Caco-2 (cell line): ENCODE measurements at regions not wholly inside any gene's neighbourhood (a gene's known extent, or its start where the extent isn't known, plus 50 kb on each side); places are given as distances from the start of the nearest gene placed in this dataset.

Experiments
- BruUV-seq: library from RNA; stranded (reverse); fragments of 400-500 nt; replicated peaks from 2 replicates; lab custom pipeline; 2021; lab: Mats Ljungman, UMichigan
- CTCF ChIA-PET: fragments of 300-600 bp; sonication (Branson Sonifier 250); formaldehyde crosslinking; loops from one replicate; lab custom pipeline; 2022; ENCODE audit warnings: antibody characterized with exemption; lab: Charles Lee
- POLR2A ChIA-PET: fragments of 300-600 bp; sonication (Branson Sonifier 250); formaldehyde crosslinking; loops from one replicate; lab custom pipeline; 2022; ENCODE audit warnings: antibody characterized with exemption; lab: Charles Lee
- DNase-seq, 2 experiments: peaks; one replicate each; pipeline versions ENCODE4 v3.0.0 to v3.0.0-alpha.2; 2020 to 2022
- H3K27me3 ChIP-seq: replicated peaks from 2 replicates; pipeline ENCODE4 v1.6.0; 2011; ENCODE audit warnings: low read length; ENCODE audit not compliant: control insufficient read depth, insufficient read depth
- H3K36me3 ChIP-seq: 2 replicates; pipeline ENCODE4 v1.5.1; 2011; ENCODE audit warnings: low read length; ENCODE audit not compliant: control insufficient read depth, insufficient read depth
- H3K4me1 ChIP-seq: fragments of 250-450 bp; sonication (Bioruptor Pico); 2 replicates; pipeline ENCODE4 v1.5.1; 2020; ENCODE audit warnings: mild to moderate bottlenecking
- H3K4me3 ChIP-seq: 2 replicates; pipeline ENCODE4 v1.5.1; 2011; ENCODE audit warnings: low read depth, mild to moderate bottlenecking, control low read depth, low read length
- H3K9me3 ChIP-seq: fragments of 250-450 bp; sonication (Bioruptor Pico); 2 replicates; pipeline ENCODE4 v1.5.1; 2020; ENCODE audit warnings: mild to moderate bottlenecking, moderate library complexity
- H3K27ac Mint-ChIP-seq: one replicate; pipeline ENCODE4 v1.8.0; 2022; ENCODE audit warnings: mixed read lengths; ENCODE audit not compliant: unreplicated experiment
- H3K27me3 Mint-ChIP-seq: one replicate; pipeline ENCODE4 v1.8.0; 2022; ENCODE audit warnings: mixed read lengths; ENCODE audit not compliant: insufficient read depth, unreplicated experiment
- H3K36me3 Mint-ChIP-seq: one replicate; pipeline ENCODE4 v1.8.0; 2022; ENCODE audit warnings: mild to moderate bottlenecking, mixed read lengths; ENCODE audit not compliant: insufficient read depth, unreplicated experiment
- H3K4me1 Mint-ChIP-seq: one replicate; pipeline ENCODE4 v1.8.0; 2022; ENCODE audit warnings: low read depth, mixed read lengths; ENCODE audit not compliant: unreplicated experiment
- H3K4me3 Mint-ChIP-seq: one replicate; pipeline ENCODE4 v1.8.0; 2022; ENCODE audit warnings: mild to moderate bottlenecking, moderate library complexity, mixed read lengths; ENCODE audit not compliant: unreplicated experiment
- H3K9me3 Mint-ChIP-seq: one replicate; pipeline ENCODE4 v1.8.0; 2022; ENCODE audit warnings: mixed read lengths; ENCODE audit not compliant: unreplicated experiment
- CTCF ChIP-seq, 2 experiments: fragments of 200-600 bp in 1 of 2; IDR thresholded peaks; 1 replicate in 1 of 2; 2 replicates in 1 of 2; pipeline versions ENCODE4 v1.5.1 to v1.8.0; 2011 to 2022; ENCODE audit warnings: antibody characterized with exemption in 1 of 2, control low read depth in 1 of 2, inconsistent platforms in 1 of 2, low read depth in 1 of 2, low read length in 1 of 2, mild to moderate bottlenecking in 1 of 2, moderate library complexity in 1 of 2; ENCODE audit not compliant: insufficient read depth in 1 of 2, severe bottlenecking in 1 of 2, unreplicated experiment in 1 of 2
- intact Hi-C: fragments of 100-400 bp; cut with micrococcal nuclease; formaldehyde crosslinking; loops from one replicate; pipeline ENCODE4 v1.10.0; 2022; ENCODE audit not compliant: unreplicated experiment

GRCh38 chr2:153047220-153047619, 328.8 kb downstream of the ARL6IP6 start:
- ChIA-PET CTCF (no interaction called here), POLR2A (no interaction called here)
- intact Hi-C loops = no loop called here
- DNase-seq = no peak
- Histone ChIP-seq H3K27me3 (no peaks in the 10 kb centered on the region), H3K36me3 (no peaks in the 10 kb centered on the region), H3K4me3 (no peak overlapping the region), H3K9me3 (no peaks in the 10 kb centered on the region), H3K4me1 (no peaks in the 10 kb centered on the region)
- no peaks in the 10 kb centered on the region for H3K36me3 Mint-ChIP-seq
- no TSS peak for BruUV-seq
- no peaks in the 10 kb centered on the region for H3K9me3 Mint-ChIP-seq
- no peak overlapping the region for H3K27ac Mint-ChIP-seq
- no peaks in the 10 kb centered on the region for H3K4me1 Mint-ChIP-seq
- H3K27me3 Mint-ChIP-seq = peaks cover 9% of the 10 kb centered on the region
- H3K4me3 Mint-ChIP-seq = no peak overlapping the region
- no peak for TF ChIP-seq CTCF (IDR thresholded peaks at IDR 0.05; ENCODE audit: insufficient read depth in 1 of 2, low read depth in 1 of 2, low read length in 1 of 2, severe bottlenecking in 1 of 2, unreplicated experiment in 1 of 2)

- peaks cover 3% of the 10 kb centered on the region for H3K27me3 Mint-ChIP-seq
- no peak for TF ChIP-seq CTCF (IDR thresholded peaks at IDR 0.05; ENCODE audit: insufficient read depth in 1 of 2, low read depth in 1 of 2, low read length in 1 of 2, severe bottlenecking in 1 of 2, unreplicated experiment in 1 of 2)
- no TSS peak for BruUV-seq
Observed at GRCh38 chr2:153043385-153043784, 325.0 kb downstream of the ARL6IP6 start.

GRCh38 chr2:153028626-153029025, 310.2 kb downstream of the ARL6IP6 start:
- Mint-ChIP-seq H3K9me3 (no peaks in the 10 kb centered on the region), H3K36me3 (no peaks in the 10 kb centered on the region), H3K4me1 (no peaks in the 10 kb centered on the region), H3K27me3 (peaks cover 4% of the 10 kb centered on the region), H3K27ac (no peak overlapping the region), H3K4me3 (no peak overlapping the region)
- no peak for TF ChIP-seq CTCF (IDR thresholded peaks at IDR 0.05; ENCODE audit: insufficient read depth in 1 of 2, low read depth in 1 of 2, low read length in 1 of 2, severe bottlenecking in 1 of 2, unreplicated experiment in 1 of 2)
- Histone ChIP-seq H3K36me3 (no peaks in the 10 kb centered on the region), H3K27me3 (no peaks in the 10 kb centered on the region), H3K4me3 (no peak overlapping the region), H3K4me1 (no peaks in the 10 kb centered on the region), H3K9me3 (no peaks in the 10 kb centered on the region)
- BruUV-seq = no TSS peak
- CTCF ChIA-PET = no interaction called here
- POLR2A ChIA-PET = no interaction called here
- DNase-seq = no peak
- intact Hi-C loops = no loop called here

More at GRCh38 chr2:153043385-153043784, 325.0 kb downstream of the ARL6IP6 start:
- H3K27ac Mint-ChIP-seq = no peak overlapping the region
- ChIA-PET POLR2A (no interaction called here), CTCF (no interaction called here)
- no peak for DNase-seq
- no peaks in the 10 kb centered on the region for H3K27me3 ChIP-seq
- no peaks in the 10 kb centered on the region for H3K9me3 Mint-ChIP-seq
- H3K36me3 Mint-ChIP-seq = no peaks in the 10 kb centered on the region
- no peak overlapping the region for H3K4me3 Mint-ChIP-seq
- no peaks in the 10 kb centered on the region for H3K4me1 Mint-ChIP-seq
- intact Hi-C loops = no loop called here
- H3K9me3 ChIP-seq = no peaks in the 10 kb centered on the region
- H3K4me3 ChIP-seq = no peak overlapping the region
- H3K4me1 ChIP-seq = no peaks in the 10 kb centered on the region
- no peaks in the 10 kb centered on the region for H3K36me3 ChIP-seq
